PC-9 (cell line): ENCODE measurements at regions not wholly inside any gene's neighbourhood (a gene's known extent, or its start where the extent isn't known, plus 50 kb on each side); places are given as distances from the start of the nearest gene placed in this dataset.

ENCODE experiments used
- EZH2 ChIP-seq: fragments of 200-600 bp; sonication (generic); IDR thresholded peaks from 2 replicates; pipeline ENCODE4 v1.8.0; 2017; ENCODE audit warnings: antibody characterized with exemption, low read depth
- TF ChIP-seq, protein P1 (sequence below): fragments of 200-600 bp; sonication (generic); conservative IDR thresholded peaks from 2 replicates; pipeline ENCODE4 v1.6.1; 2017; ENCODE audit warnings: mixed run types, antibody characterized with exemption, mild to moderate bottlenecking, moderate library complexity

GRCh38 chr18:73452866-73453265 lies 585.1 kb upstream of the NETO1 start:
- TF ChIP-seq, protein P1, sequence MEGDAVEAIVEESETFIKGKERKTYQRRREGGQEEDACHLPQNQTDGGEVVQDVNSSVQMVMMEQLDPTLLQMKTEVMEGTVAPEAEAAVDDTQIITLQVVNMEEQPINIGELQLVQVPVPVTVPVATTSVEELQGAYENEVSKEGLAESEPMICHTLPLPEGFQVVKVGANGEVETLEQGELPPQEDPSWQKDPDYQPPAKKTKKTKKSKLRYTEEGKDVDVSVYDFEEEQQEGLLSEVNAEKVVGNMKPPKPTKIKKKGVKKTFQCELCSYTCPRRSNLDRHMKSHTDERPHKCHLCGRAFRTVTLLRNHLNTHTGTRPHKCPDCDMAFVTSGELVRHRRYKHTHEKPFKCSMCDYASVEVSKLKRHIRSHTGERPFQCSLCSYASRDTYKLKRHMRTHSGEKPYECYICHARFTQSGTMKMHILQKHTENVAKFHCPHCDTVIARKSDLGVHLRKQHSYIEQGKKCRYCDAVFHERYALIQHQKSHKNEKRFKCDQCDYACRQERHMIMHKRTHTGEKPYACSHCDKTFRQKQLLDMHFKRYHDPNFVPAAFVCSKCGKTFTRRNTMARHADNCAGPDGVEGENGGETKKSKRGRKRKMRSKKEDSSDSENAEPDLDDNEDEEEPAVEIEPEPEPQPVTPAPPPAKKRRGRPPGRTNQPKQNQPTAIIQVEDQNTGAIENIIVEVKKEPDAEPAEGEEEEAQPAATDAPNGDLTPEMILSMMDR: no peak
- TF ChIP-seq EZH2: no peak
